WTC11 (cell line): ENCODE measurements at regions not wholly inside any gene's neighbourhood (a gene's known extent, or its start where the extent isn't known, plus 50 kb on each side); places are given as distances from the start of the nearest gene placed in this dataset.

ENCODE experiments used
- ATAC-seq: fragments of 200-7000 bp; cut with Tn5 transposase; 2 replicates; pipeline ENCODE4 v1.10.0; 2021; ENCODE audit warnings: mild to moderate bottlenecking, moderate library complexity
- CTCF ChIA-PET: fragments of 300-600 bp; sonication (Branson Sonifier 250); formaldehyde crosslinking; loops from one replicate; lab custom pipeline; 2021; ENCODE audit warnings: antibody characterized with exemption; lab: Charles Lee
- POLR2A ChIA-PET: fragments of 350-600 bp; sonication (Branson Sonifier 250); formaldehyde crosslinking; loops from one replicate; lab custom pipeline; 2021; ENCODE audit warnings: antibody characterized with exemption; lab: Charles Lee
- DNase-seq: peaks from one replicate; pipeline ENCODE4 v3.0.0; 2021; ENCODE audit warnings: low spot score
- H3K27ac Mint-ChIP-seq: 2 replicates; pipeline ENCODE4 v1.8.0; 2021; ENCODE audit warnings: mixed read lengths
- H3K27me3 Mint-ChIP-seq: 2 replicates; pipeline ENCODE4 v1.8.0; 2021; ENCODE audit warnings: low read depth, mild to moderate bottlenecking, moderate library complexity, mixed read lengths
- H3K36me3 Mint-ChIP-seq: 2 replicates; pipeline ENCODE4 v1.8.0; 2021; ENCODE audit warnings: mixed read lengths
- H3K4me1 Mint-ChIP-seq: 2 replicates; pipeline ENCODE4 v1.8.0; 2022; ENCODE audit warnings: mixed read lengths
- H3K4me3 Mint-ChIP-seq: 2 replicates; pipeline ENCODE4 v1.8.0; 2021; ENCODE audit warnings: mild to moderate bottlenecking, moderate library complexity, mixed read lengths
- H3K9me3 Mint-ChIP-seq: 2 replicates; pipeline ENCODE4 v1.8.0; 2021; ENCODE audit warnings: mixed read lengths
- CREM ChIP-seq: sonication (generic); formaldehyde crosslinking; IDR thresholded peaks from 2 replicates; pipeline ENCODE4 v1.8.1; 2022; ENCODE audit warnings: mild to moderate bottlenecking, missing genetic modification reagents, moderate library complexity
- FOXJ3 ChIP-seq: sonication (generic); formaldehyde crosslinking; IDR thresholded peaks from 2 replicates; pipeline ENCODE4 v1.9.0; 2021; ENCODE audit warnings: missing genetic modification reagents, mild to moderate bottlenecking, borderline replicate concordance
- FOXP4 ChIP-seq: sonication (generic); formaldehyde crosslinking; IDR thresholded peaks from 2 replicates; pipeline ENCODE4 v1.8.0; 2022; ENCODE audit warnings: mild to moderate bottlenecking, missing genetic modification reagents
- GTF2I ChIP-seq: fragments of 250-450 bp; sonication (Bioruptor Pico); conservative IDR thresholded peaks from 2 replicates; pipeline ENCODE4 v1.4.0; 2021; ENCODE audit warnings: mild to moderate bottlenecking
- JUN ChIP-seq: sonication (generic); formaldehyde crosslinking; IDR thresholded peaks from 2 replicates; pipeline ENCODE4 v1.8.0; 2023; ENCODE audit warnings: mild to moderate bottlenecking, missing genetic modification reagents
- KAT7 ChIP-seq: sonication (generic); formaldehyde crosslinking; IDR thresholded peaks from 2 replicates; pipeline ENCODE4 v1.8.1; 2023; ENCODE audit warnings: missing genetic modification reagents, mild to moderate bottlenecking, borderline replicate concordance
- NR2C2 ChIP-seq: sonication (generic); formaldehyde crosslinking; IDR thresholded peaks from 2 replicates; pipeline ENCODE4 v1.8.0; 2022; ENCODE audit warnings: mild to moderate bottlenecking, missing genetic modification reagents
- NR3C1 ChIP-seq: sonication (generic); formaldehyde crosslinking; conservative IDR thresholded peaks from 2 replicates; pipeline ENCODE4 v1.8.1; 2023; ENCODE audit warnings: low read depth, mild to moderate bottlenecking, missing genetic modification reagents
- PRDM15 ChIP-seq: sonication (generic); formaldehyde crosslinking; IDR thresholded peaks from 2 replicates; pipeline ENCODE4 v1.8.0; 2022; ENCODE audit warnings: missing genetic modification reagents
- SMAD4 ChIP-seq: sonication (generic); formaldehyde crosslinking; IDR thresholded peaks from 2 replicates; pipeline ENCODE4 v1.8.0; 2022; ENCODE audit warnings: mild to moderate bottlenecking, missing genetic modification reagents
- TP53 ChIP-seq: sonication (generic); formaldehyde crosslinking; IDR thresholded peaks from 2 replicates; pipeline ENCODE4 v1.8.1; 2023; ENCODE audit warnings: mild to moderate bottlenecking, missing genetic modification reagents
- ZNF263 ChIP-seq: sonication (generic); formaldehyde crosslinking; IDR thresholded peaks from 2 replicates; pipeline ENCODE4 v1.8.1; 2022; ENCODE audit warnings: low read depth, mild to moderate bottlenecking, moderate library complexity, missing genetic modification reagents
- ZNF317 ChIP-seq: sonication (generic); formaldehyde crosslinking; IDR thresholded peaks from 2 replicates; pipeline ENCODE4 v1.8.1; 2023; ENCODE audit warnings: low read depth, mild to moderate bottlenecking, moderate library complexity, missing genetic modification reagents, borderline replicate concordance
- ZNF396 ChIP-seq: fragments of 250-450 bp; sonication (Bioruptor Pico); IDR thresholded peaks from 2 replicates; pipeline ENCODE4 v1.8.0; 2021; ENCODE audit warnings: mild to moderate bottlenecking, moderate library complexity, borderline replicate concordance
- ZNF425 ChIP-seq: fragments of 250-450 bp; sonication (Bioruptor Pico); conservative IDR thresholded peaks from 2 replicates; pipeline ENCODE4 v1.9.0; 2021; ENCODE audit warnings: mild to moderate bottlenecking
- ZSCAN18 ChIP-seq: fragments of 250-450 bp; sonication (Bioruptor Pico); IDR thresholded peaks from 2 replicates; pipeline ENCODE4 v2.1.2; 2022; ENCODE audit warnings: mild to moderate bottlenecking, moderate library complexity

- TF ChIP-seq ZSCAN18 (no peak), ZNF263 (CRISPR knock-in tag) (no peak), FOXP4 (CRISPR knock-in tag) (no peak)
Observed at GRCh38 chr13:21875116-21875515, 204.2 kb downstream of the FGF9 start (continued).

DNA sequence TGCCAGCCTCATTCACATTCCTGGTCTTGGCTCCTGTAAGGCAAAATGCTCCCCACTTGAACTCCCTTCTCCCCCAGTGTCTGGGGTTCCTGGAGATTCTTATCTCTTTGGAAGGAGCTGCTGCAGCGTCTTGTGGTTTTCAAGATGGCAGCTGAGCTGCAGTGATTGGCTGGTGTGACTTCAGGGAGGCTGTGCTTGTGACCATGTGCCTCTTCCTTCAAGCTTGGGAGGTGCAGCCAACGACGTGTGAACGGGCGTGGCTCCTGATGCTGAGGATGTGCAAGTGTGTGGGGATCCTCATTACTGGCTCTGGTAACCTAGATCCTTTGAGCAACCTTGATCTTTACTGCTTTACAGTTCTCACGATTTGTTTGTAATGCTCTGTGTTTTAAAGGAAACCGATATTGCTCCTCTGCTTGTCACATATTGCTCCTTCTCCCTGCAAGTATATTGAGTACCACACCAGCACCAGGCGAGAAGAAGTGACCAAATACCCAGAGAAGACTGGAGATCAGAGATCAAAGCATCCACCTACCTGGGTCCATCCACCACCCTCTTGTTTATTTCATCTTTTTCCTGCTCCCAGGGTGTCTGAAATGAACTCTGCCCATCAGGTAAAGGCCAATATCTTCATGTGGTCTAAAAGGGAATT is 208.5 kb downstream of the FGF9 start:
- Mint-ChIP-seq H3K9me3 (0 out of 2 replicates have a peak, but pooled peaks cover 4% of the 10 kb centered on the region), H3K27me3 (no peaks in the 10 kb centered on the region), H3K36me3 (no peaks in the 10 kb centered on the region), H3K27ac (no peak overlapping the region), H3K4me1 (no peaks in the 10 kb centered on the region), H3K4me3 (no peak overlapping the region)
- ChIA-PET CTCF (no interaction called here), POLR2A (no interaction called here)
- ATAC-seq: no peak
- DNase-seq: no peak
- no peak for TF ChIP-seq TP53 (CRISPR knock-in tag)

GRCh38 chr13:21882766-21883165 is 211.9 kb downstream of the FGF9 start:
- ChIA-PET POLR2A (no interaction called here), CTCF (no interaction called here)

More at GRCh38 chr13:21882766-21883165, 211.9 kb downstream of the FGF9 start:
- TF ChIP-seq ZNF425 (CRISPR knock-in tag): no peak
- no peak for TF ChIP-seq KAT7
- no peak for TF ChIP-seq JUN (CRISPR knock-in tag)
- no peak for TF ChIP-seq FOXJ3 (CRISPR knock-in tag)
- TF ChIP-seq PRDM15: no peak
- no peak for TF ChIP-seq SMAD4 (CRISPR knock-in tag)
- no peak for TF ChIP-seq CREM (CRISPR knock-in tag)
- TF ChIP-seq NR2C2 (CRISPR knock-in tag): no peak
- TF ChIP-seq NR3C1 (CRISPR knock-in tag): no peak
- no peak for TF ChIP-seq ZNF396 (CRISPR knock-in tag)
- TF ChIP-seq ZNF317 (CRISPR knock-in tag): no peak
- no peak for TF ChIP-seq GTF2I (CRISPR knock-in tag)
- Mint-ChIP-seq H3K27me3 (no peaks in the 10 kb centered on the region), H3K4me1 (no peaks in the 10 kb centered on the region), H3K27ac (no peak overlapping the region), H3K36me3 (no peaks in the 10 kb centered on the region), H3K4me3 (no peak overlapping the region), H3K9me3 (0 out of 2 replicates have a peak, but pooled peaks cover 4% of the 10 kb centered on the region)
- no peak for ATAC-seq
- DNase-seq: no peak
